GM18951 (cell line): ENCODE measurements at regions not wholly inside any gene's neighbourhood (a gene's known extent, or its start where the extent isn't known, plus 50 kb on each side); places are given as distances from the start of the nearest gene placed in this dataset.

Experiments
- POLR2A ChIP-seq: IDR thresholded peaks from 4 replicates; pipeline ENCODE4 v1.6.1; 2011; ENCODE audit warnings: mild to moderate bottlenecking; ENCODE audit not compliant: insufficient read length, insufficient read depth; ENCODE audit errors: extremely low read depth
- in situ Hi-C: fragments of 300-500 bp; cut with MboI; formaldehyde crosslinking; loops from one replicate; pipeline ENCODE4 v1.12.0; 2022; ENCODE audit warnings: low sequenced_read_pairs, mixed read lengths, inconsistent platforms; ENCODE audit not compliant: unreplicated experiment

DNA sequence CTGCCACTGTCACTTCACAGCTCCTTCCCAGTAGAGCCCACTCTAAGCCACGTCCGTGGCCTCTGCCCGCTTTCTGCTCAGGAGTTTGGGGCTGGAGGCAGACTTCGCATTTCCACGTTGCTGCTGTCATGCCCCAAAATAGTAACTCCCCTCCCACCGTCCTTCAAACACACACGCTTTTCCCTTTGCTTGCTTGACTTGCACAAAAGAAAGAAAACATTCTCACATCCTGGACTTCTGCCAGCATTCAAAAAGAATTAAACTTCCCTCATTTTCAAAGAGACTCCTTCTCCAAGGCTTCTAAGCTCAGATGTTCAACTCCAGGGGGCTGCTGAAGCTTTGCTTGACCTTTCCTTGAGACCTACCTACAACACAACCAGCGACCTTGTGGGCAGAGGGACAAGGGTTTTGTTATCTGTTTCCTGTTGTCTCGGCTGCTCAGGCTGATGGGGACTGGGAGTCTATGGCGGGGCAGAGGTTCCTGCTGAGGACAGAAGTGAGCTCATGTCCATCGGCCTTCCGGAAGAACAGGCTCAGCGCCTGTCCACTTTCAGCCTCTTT lies 263.8 kb upstream of the FOXQ1 start:
- in situ Hi-C loops = no loop called here

GRCh38 chr6:1045239-1045638 lies 266.7 kb upstream of the FOXQ1 start:
- no peak for TF ChIP-seq POLR2A
- in situ Hi-C loops = no loop called here

More for the DNA sequence above, 263.8 kb upstream of the FOXQ1 start:
- TF ChIP-seq POLR2A = no peak

DNA sequence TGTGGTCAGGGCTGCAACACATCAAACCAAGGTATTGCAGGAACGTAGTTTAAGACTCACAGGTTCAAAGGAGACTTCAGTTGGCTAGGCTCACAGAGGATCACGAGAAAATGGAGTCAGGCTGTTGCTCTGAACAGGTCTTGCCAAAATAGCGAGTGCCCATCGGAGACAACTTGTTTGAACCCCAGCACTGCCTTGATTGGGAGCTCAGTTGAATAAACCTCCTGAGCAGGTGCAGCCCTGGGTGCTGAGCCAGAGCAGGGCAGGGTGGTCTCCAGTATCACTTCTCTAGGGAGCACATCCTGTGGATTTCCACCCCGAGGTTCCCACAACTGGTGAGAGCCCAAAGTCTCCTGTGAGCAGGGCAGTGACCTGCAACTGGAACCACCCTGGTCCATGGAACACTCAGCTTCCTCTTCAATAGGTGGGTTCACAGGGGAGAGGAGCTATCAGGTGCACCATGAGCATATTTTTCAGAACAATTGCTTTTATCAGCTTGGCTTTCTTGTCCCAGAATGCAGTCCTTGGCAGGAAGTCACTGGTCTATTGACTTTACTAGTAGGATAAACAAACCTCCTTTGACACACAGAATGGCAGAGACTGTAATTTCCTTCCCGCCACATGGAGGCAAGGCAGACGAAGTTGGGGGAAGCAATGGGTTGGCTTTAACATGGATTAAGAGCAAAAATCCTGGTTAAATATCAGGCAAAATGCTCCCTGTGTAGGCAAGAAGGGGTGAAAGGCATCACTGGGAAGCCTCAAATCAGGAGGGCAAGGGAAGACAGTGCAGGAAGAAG lies 267.7 kb upstream of the FOXQ1 start:
- in situ Hi-C loops = no loop called here
- no peak for TF ChIP-seq POLR2A

DNA sequence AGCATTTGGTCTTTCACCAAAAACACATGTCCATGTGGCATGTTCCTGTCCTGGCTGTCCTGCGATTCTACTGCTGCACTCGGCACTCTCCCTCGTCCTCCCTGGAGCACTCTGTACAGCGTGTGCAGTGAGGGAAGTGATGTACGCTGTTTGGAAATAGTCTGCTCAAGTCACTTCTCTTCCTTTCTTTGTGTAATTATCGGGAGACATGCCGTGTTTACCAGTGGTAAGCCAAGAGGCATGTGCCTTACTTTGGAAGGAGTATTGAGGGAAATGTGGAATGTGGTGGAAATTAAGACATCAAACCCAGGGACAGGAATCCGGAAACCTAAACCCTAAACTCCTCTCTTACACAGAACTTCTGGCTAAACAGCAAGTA lies 268.5 kb upstream of the FOXQ1 start:
- no peak for TF ChIP-seq POLR2A
- in situ Hi-C loops = no loop called here

- TF ChIP-seq POLR2A = no peak
- in situ Hi-C loops = no loop called here
Measured at GRCh38 chr6:1042583-1043457, 269.1 kb upstream of the FOXQ1 start.

- in situ Hi-C loops = no loop called here
Measured at GRCh38 chr6:1040393-1040792, 271.5 kb upstream of the FOXQ1 start.

GRCh38 chr6:1039746-1040145 lies 272.2 kb upstream of the FOXQ1 start:
- in situ Hi-C loops = no loop called here

More at GRCh38 chr6:1040393-1040792, 271.5 kb upstream of the FOXQ1 start:
- TF ChIP-seq POLR2A = no peak

DNA sequence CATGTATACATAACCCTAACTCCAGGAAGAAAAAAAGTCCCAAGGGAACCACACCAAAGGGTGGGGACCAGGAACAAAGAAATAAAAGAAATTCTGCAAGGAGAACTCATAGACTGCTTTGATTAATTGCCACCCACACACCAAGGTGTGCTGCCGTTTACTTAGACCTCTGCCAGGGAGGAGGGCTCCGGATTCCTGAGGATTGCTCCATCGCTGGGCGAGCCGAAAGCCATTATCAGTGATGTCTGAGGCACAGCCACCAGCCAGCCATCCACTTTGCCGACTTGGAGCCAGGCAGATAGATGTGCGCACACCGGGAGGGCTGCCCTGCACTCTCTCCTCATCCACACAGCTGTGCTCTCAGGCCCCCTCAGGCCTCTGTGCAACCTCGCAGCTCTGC lies 272.7 kb upstream of the FOXQ1 start:
- in situ Hi-C loops = no loop called here
- TF ChIP-seq POLR2A = no peak

More at GRCh38 chr6:1039746-1040145, 272.2 kb upstream of the FOXQ1 start:
- no peak for TF ChIP-seq POLR2A

DNA sequence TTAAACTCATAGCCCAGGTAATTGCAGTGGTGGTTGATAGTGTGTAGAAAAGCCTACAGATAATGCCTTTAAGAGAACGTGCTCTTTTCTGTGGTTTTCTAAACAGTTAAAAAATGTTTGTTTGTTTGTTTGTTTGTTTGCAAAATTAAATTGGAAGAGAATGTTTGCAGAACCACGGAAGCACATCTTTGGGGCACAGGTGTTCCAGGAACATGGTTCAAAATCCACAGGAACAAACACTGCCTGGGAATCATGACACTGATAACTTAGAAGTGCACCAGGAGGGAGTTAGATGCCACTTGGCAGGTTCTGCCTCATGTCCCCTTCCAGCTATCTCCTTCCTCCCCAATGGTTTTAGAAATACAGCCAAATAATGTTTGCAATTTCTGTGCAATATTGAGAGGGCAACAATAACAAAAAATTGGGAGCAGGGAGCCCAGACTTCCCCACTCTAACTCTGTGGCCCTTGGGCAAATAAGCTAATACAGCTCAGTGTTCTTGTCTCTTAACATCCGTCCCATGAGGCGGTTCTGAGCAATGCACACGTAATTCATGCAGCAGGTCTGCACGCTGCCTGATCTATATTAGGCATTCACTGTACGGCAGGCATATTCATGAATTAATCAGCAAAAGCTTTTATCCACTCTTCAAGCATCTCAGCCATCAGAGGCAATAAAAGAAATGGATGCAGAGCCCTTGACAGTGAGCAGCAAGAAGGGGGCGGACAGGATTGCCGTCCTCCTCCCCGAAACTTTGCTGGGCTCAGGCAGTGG lies 274.3 kb upstream of the FOXQ1 start:
- TF ChIP-seq POLR2A = no peak

GRCh38 chr6:1035401-1035800 lies 276.5 kb upstream of the FOXQ1 start:
- no peak for TF ChIP-seq POLR2A
- in situ Hi-C loops = no loop called here

More for the DNA sequence above, 274.3 kb upstream of the FOXQ1 start:
- in situ Hi-C loops = no loop called here

GRCh38 chr6:1031720-1032119 lies 280.2 kb upstream of the FOXQ1 start:
- no peak for TF ChIP-seq POLR2A

DNA sequence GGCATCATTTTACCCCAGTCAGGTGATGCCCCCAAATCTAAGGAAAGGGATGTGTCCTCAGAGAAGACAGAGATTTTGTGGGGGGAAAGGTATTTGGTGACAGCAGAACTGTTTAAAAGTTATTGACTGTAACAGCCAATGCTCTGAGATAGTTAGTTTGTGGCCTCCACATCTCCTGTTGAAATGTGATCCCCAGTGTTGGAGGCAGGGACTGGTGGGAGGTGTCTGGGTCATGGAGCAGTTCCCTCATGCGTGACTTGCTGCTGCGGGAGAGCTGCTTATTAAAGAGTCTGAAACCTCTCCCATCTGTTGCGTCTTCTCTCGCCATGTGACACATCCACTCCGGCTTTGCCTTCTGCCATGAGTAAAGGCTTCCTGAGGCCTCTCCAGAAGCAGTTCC lies 282.8 kb upstream of the FOXQ1 start:
- TF ChIP-seq POLR2A = no peak
- in situ Hi-C loops = no loop called here

More at GRCh38 chr6:1031720-1032119, 280.2 kb upstream of the FOXQ1 start:
- in situ Hi-C loops = no loop called here

- in situ Hi-C loops = no loop called here
- no peak for TF ChIP-seq POLR2A
Measured at GRCh38 chr6:1028723-1029122, 283.2 kb upstream of the FOXQ1 start.
